ENCODE measurements at regions not wholly inside any gene's neighbourhood (a gene's known extent, or its start where the extent isn't known, plus 50 kb on each side); places are given as distances from the start of the nearest gene placed in this dataset.

DNA sequence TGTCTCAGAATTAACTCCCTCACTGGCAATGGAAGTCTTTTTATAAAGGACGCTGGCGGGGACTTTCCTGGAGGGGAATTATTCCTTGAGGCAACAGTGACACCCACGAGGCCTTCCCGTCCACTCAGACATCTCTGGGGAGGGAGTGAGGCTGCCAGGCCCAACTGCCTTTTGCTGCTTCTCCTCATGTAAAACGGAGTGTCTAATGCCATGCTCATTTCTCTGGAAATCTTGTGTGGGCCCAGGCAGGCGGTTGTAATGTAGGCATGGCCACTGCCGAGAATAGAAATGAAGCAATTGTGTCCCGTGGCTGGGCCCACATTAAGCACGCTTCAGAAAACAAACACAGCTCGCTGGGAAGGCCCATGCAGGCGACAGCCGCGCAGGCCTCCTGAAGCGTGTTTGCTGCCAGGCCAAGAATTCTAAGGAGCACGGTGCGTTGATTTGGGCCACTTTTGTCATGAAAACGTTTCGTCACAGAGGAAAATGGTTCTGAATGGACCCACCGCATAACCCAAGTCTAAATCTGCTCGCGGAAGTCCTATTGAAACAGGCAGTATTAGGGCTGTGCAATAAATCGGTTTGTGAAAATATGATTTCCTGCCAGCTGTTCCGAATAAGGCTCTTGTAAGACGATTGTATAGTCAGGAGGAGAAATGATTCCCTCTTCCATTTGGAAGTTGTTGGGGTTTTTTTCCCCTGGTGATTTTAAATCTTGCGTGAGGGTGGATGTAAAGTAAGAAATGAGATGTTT, 104.2 kb upstream of the CHST15 start:
- Histone ChIP-seq H3K27ac (ENCODE audit: low read depth, low read length) (no peak overlapping the region), H3K79me2 (ENCODE audit: insufficient read depth, low read length) (no peaks in the 10 kb centered on the region), H3K9ac (ENCODE audit: low read length) (no peak overlapping the region), H3K4me3 (replicated peaks in 1 of 2; ENCODE audit: low read depth in 1 of 2, low read length in 2 of 2) (no peak overlapping the region), H3K36me3 (ENCODE audit: control insufficient read depth in 1 of 2, insufficient read depth in 2 of 2, low read length in 2 of 2) (no peaks in the 10 kb centered on the region), H3K27me3 (ENCODE audit: insufficient read depth, low read length) (no peaks in the 10 kb centered on the region), H3K9me2 (ENCODE audit: insufficient read depth) (no peaks in the 10 kb centered on the region), H3K4me1 (ENCODE audit: control insufficient read depth in 1 of 2, insufficient read depth in 2 of 2, low read length in 2 of 2) (peaks cover 0 to 13% of the 10 kb centered on the region in 2 experiments; a peak in 1 of 4 replicates), H2AFZ (ENCODE audit: low read depth, low read length, poor library complexity, severe bottlenecking) (no peak overlapping the region), H3K4me2 (ENCODE audit: low read length) (no peak overlapping the region), H3K9me3 (ENCODE audit: control insufficient read depth in 1 of 2, insufficient read depth in 1 of 2, low read depth in 1 of 2, low read length in 2 of 2) (no peaks in the 10 kb centered on the region), H4K20me1 (ENCODE audit: insufficient read depth) (no peaks in the 10 kb centered on the region)
- CTCF ChIA-PET, result no interaction called here
- no TSS peak for BruUV-seq (replicated peaks)
- RAD21 ChIA-PET (ENCODE audit: low non-redundant PET in 1 of 2, low total read pairs in 2 of 2, uncharacterized antibody in 2 of 2, unreplicated experiment in 2 of 2), result no interaction called here
- DNase-seq (ENCODE audit: low read depth, low spot score), result no peak
- TF ChIP-seq EZH2phosphoT487 (IDR thresholded peaks at IDR 0.05; ENCODE audit: borderline replicate concordance) (no peak), POLR2AphosphoS5 (IDR thresholded peaks at IDR 0.05; ENCODE audit: low read depth, low read length) (no peak), RAD21 (IDR thresholded peaks at IDR 0.05; ENCODE audit: low read depth) (no peak), ELF1 (IDR thresholded peaks at IDR 0.05; ENCODE audit: borderline replicate concordance, low read depth) (no peak), SP1 (IDR thresholded peaks at IDR 0.05; ENCODE audit: low read depth) (no peak)
- TF ChIP-seq, protein P1, sequence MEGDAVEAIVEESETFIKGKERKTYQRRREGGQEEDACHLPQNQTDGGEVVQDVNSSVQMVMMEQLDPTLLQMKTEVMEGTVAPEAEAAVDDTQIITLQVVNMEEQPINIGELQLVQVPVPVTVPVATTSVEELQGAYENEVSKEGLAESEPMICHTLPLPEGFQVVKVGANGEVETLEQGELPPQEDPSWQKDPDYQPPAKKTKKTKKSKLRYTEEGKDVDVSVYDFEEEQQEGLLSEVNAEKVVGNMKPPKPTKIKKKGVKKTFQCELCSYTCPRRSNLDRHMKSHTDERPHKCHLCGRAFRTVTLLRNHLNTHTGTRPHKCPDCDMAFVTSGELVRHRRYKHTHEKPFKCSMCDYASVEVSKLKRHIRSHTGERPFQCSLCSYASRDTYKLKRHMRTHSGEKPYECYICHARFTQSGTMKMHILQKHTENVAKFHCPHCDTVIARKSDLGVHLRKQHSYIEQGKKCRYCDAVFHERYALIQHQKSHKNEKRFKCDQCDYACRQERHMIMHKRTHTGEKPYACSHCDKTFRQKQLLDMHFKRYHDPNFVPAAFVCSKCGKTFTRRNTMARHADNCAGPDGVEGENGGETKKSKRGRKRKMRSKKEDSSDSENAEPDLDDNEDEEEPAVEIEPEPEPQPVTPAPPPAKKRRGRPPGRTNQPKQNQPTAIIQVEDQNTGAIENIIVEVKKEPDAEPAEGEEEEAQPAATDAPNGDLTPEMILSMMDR (IDR thresholded peaks at IDR 0.05 in 2 of 3, conservative IDR thresholded peaks at IDR 0.05 in 1 of 3; ENCODE audit: borderline replicate concordance in 1 of 3, insufficient read depth in 1 of 3, low read depth in 2 of 3, low read length in 2 of 3), result no peak
- POLR2A ChIA-PET, result no interaction called here
- intact Hi-C loops (cut with micrococcal nuclease), result no loop called here
- no peak for ATAC-seq

DNA sequence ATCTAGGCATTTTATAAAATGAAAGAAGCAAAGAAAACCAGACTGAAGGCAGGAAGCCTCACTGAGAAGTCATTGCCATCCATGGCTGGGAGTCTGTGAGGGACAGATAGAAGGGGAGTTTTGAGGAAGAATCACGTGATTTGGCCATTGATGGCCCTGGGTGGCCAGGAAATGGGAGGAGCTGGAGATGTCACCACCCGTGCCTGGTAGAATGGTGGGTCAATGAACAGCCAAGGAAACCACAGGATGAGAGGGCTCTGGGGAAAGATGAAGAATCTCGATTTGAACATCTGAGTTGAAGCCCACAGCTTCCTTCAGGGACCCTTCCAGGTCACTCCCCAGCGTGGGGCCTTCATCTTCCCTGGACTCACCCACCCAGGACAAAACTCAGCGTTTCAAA, 103.3 kb upstream of the CHST15 start:
- CTCF ChIA-PET, result interaction anchor here (1.0 kb wide), 1 partner anchor 22 kb away, joined by 3 read pairs; no protein-coding TSS in a partner anchor
- no peaks in the 10 kb centered on the region for H4K20me1 ChIP-seq (ENCODE audit: insufficient read depth)
- BruUV-seq (replicated peaks), result no TSS peak
- no peak overlapping the region for H3K4me2 ChIP-seq (ENCODE audit: low read length)
- no peak for ATAC-seq
- H3K9me3 ChIP-seq (ENCODE audit: control insufficient read depth in 1 of 2, insufficient read depth in 1 of 2, low read depth in 1 of 2, low read length in 2 of 2), result no peaks in the 10 kb centered on the region
- H2AFZ ChIP-seq (ENCODE audit: low read depth, low read length, poor library complexity, severe bottlenecking), result no peak overlapping the region
- H3K9ac ChIP-seq (ENCODE audit: low read length), result no peak overlapping the region
- intact Hi-C loops (cut with micrococcal nuclease), result no loop called here
- RAD21 ChIA-PET (ENCODE audit: low non-redundant PET in 1 of 2, low total read pairs in 2 of 2, uncharacterized antibody in 2 of 2, unreplicated experiment in 2 of 2), result no interaction called here
- H3K4me1 ChIP-seq (ENCODE audit: control insufficient read depth in 1 of 2, insufficient read depth in 2 of 2, low read length in 2 of 2), result peaks cover 0 to 15% of the 10 kb centered on the region in 2 experiments; a peak in 1 of 4 replicates
- no peaks in the 10 kb centered on the region for H3K27me3 ChIP-seq (ENCODE audit: insufficient read depth, low read length)
- H3K79me2 ChIP-seq (ENCODE audit: insufficient read depth, low read length), result no peaks in the 10 kb centered on the region
- no peaks in the 10 kb centered on the region for H3K9me2 ChIP-seq (ENCODE audit: insufficient read depth)
- H3K36me3 ChIP-seq (ENCODE audit: control insufficient read depth in 1 of 2, insufficient read depth in 2 of 2, low read length in 2 of 2), result no peaks in the 10 kb centered on the region
- H3K27ac ChIP-seq (ENCODE audit: low read depth, low read length), result no peak overlapping the region
- DNase-seq (ENCODE audit: low read depth, low spot score), result no peak
- POLR2A ChIA-PET, result no interaction called here
- no peak overlapping the region for H3K4me3 ChIP-seq (replicated peaks in 1 of 2; ENCODE audit: low read depth in 1 of 2, low read length in 2 of 2)
- TF ChIP-seq SIN3A (IDR thresholded peaks at IDR 0.05; ENCODE audit: low read depth) (no peak), JUND (IDR thresholded peaks at IDR 0.05) (no peak), ZNF274 (IDR thresholded peaks at IDR 0.05; ENCODE audit: low read depth, low read length) (no peak), FOSL1 (IDR thresholded peaks at IDR 0.05; ENCODE audit: low read depth) (no peak), ZFX (IDR thresholded peaks at IDR 0.05) (no peak), ATF3 (IDR thresholded peaks at IDR 0.05) (no peak), CEBPB (IDR thresholded peaks at IDR 0.05; ENCODE audit: low read depth) (no peak), RAD21 (IDR thresholded peaks at IDR 0.05; ENCODE audit: low read depth) (no peak)
- TF ChIP-seq, protein P1 (IDR thresholded peaks at IDR 0.05 in 2 of 3, conservative IDR thresholded peaks at IDR 0.05 in 1 of 3; ENCODE audit: borderline replicate concordance in 1 of 3, insufficient read depth in 1 of 3, low read depth in 2 of 3, low read length in 2 of 3), result no peak
